GM12865 (cell line): ENCODE measurements at regions not wholly inside any gene's neighbourhood (a gene's known extent, or its start where the extent isn't known, plus 50 kb on each side); places are given as distances from the start of the nearest gene placed in this dataset.

Experiments used
- DNase-seq: peaks from one replicate; pipeline ENCODE4 v3.0.0; 2010; ENCODE audit warnings: low read depth
- H3K4me3 ChIP-seq: 2 replicates; pipeline ENCODE4 v1.5.1; 2011; ENCODE audit warnings: mild to moderate bottlenecking, low read depth, low read length, control low read depth
- TF ChIP-seq, protein P1 (sequence below): IDR thresholded peaks from 2 replicates; pipeline ENCODE4 v1.5.1; 2011; ENCODE audit warnings: low read length, control low read depth, low read depth, inconsistent platforms; ENCODE audit not compliant: insufficient read depth; ENCODE audit errors: missing control alignments

- DNase-seq: no peak
- TF ChIP-seq, protein P1, sequence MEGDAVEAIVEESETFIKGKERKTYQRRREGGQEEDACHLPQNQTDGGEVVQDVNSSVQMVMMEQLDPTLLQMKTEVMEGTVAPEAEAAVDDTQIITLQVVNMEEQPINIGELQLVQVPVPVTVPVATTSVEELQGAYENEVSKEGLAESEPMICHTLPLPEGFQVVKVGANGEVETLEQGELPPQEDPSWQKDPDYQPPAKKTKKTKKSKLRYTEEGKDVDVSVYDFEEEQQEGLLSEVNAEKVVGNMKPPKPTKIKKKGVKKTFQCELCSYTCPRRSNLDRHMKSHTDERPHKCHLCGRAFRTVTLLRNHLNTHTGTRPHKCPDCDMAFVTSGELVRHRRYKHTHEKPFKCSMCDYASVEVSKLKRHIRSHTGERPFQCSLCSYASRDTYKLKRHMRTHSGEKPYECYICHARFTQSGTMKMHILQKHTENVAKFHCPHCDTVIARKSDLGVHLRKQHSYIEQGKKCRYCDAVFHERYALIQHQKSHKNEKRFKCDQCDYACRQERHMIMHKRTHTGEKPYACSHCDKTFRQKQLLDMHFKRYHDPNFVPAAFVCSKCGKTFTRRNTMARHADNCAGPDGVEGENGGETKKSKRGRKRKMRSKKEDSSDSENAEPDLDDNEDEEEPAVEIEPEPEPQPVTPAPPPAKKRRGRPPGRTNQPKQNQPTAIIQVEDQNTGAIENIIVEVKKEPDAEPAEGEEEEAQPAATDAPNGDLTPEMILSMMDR: no peak
- no peak overlapping the region for H3K4me3 ChIP-seq
Measured at GRCh38 chr5:160931283-160931682, 79.3 kb upstream of the ATP10B start.

- no peak for DNase-seq
- no peak overlapping the region for H3K4me3 ChIP-seq
- TF ChIP-seq, protein P1: no peak
Measured at GRCh38 chr5:160930406-160930805, 78.4 kb upstream of the ATP10B start.

- TF ChIP-seq, protein P1: no peak
- DNase-seq: no peak
- no peak overlapping the region for H3K4me3 ChIP-seq
Measured at GRCh38 chr5:160929906-160930305, 77.9 kb upstream of the ATP10B start.

DNA sequence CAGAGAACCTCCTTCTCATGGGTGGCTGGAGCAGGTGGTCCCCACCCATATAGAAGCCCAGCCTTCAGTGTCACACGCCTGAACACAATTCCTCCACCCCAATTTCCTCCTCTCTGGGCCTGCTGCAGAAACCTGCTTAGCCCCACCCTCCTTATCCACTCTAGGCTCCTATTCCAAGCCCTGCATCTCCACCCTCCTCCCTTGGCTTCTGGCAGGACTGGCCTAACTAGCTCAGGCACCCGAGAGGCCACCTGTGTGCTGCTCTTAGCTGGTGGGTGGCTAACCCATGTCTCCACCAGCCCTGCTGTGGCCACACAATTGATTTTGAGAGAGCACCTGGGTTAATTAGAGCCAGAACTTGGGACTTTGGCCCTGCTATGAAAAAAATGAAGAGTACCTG, 77.3 kb upstream of the ATP10B start:
- no peak for DNase-seq
- H3K4me3 ChIP-seq: no peak overlapping the region
- TF ChIP-seq, protein P1: no peak

- H3K4me3 ChIP-seq: no peak overlapping the region
- no peak for DNase-seq
- TF ChIP-seq, protein P1: no peak
Measured at GRCh38 chr5:160926428-160926827, 74.4 kb upstream of the ATP10B start.

DNA sequence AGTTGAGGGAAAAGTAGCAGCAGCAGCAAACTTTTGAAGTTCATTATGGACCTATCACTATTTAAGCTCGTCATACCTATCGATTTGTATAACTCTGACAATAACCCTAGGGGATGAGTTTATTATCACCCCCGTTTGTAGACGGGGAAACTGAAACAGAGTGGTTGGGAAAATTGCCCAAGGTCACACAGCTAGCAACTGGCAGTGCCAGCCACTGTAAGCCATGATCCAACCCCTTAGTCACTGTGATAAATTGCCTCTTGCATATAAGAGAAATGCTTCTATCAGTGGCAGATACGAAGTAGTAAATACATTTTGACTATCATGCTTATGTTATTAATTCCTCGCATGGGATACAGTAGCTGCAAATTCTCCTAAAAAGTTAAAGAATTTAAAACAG, 73.3 kb upstream of the ATP10B start:
- H3K4me3 ChIP-seq: no peak overlapping the region
- TF ChIP-seq, protein P1: no peak
- no peak for DNase-seq

GRCh38 chr5:160923936-160924710, 72.1 kb upstream of the ATP10B start:
- H3K4me3 ChIP-seq: no peak overlapping the region
- TF ChIP-seq, protein P1: no peak
- DNase-seq: no peak
